Astrocyte (in vitro differentiated cells and primary cell): ENCODE measurements at regions not wholly inside any gene's neighbourhood (a gene's known extent, or its start where the extent isn't known, plus 50 kb on each side); places are given as distances from the start of the nearest gene placed in this dataset.

Experiments
- DNase-seq: peaks from one replicate; pipeline ENCODE4 v3.0.0-alpha.2; 2010; ENCODE audit warnings: low read depth
- FAIRE-seq: peaks from 2 replicates; lab custom pipeline; 2011; peaks lifted over from hg19 to GRCh38; lab: Jason Lieb, UNC
- H2AFZ ChIP-seq: 2 replicates; pipeline ENCODE4 v1.6.0; 2012; ENCODE audit warnings: low read depth, low read length, inconsistent platforms
- H3K27ac ChIP-seq: 2 replicates; pipeline ENCODE4 v1.5.1; 2011; ENCODE audit warnings: low read depth, low read length, inconsistent platforms
- H3K27me3 ChIP-seq: 2 replicates; pipeline ENCODE4 v1.6.0; 2011; ENCODE audit warnings: low read length, inconsistent platforms; ENCODE audit not compliant: insufficient read depth
- H3K36me3 ChIP-seq: 2 replicates; pipeline ENCODE4 v1.5.1; 2011; ENCODE audit warnings: low read length, inconsistent platforms; ENCODE audit not compliant: insufficient read depth
- H3K4me1 ChIP-seq: 2 replicates; pipeline ENCODE4 v1.5.1; 2011; ENCODE audit warnings: low read length, inconsistent platforms; ENCODE audit not compliant: insufficient read depth
- H3K4me2 ChIP-seq: 2 replicates; pipeline ENCODE4 v1.6.0; 2012; ENCODE audit warnings: low read length, inconsistent platforms
- H3K4me3 ChIP-seq: 2 replicates; pipeline ENCODE4 v1.5.1; 2011; ENCODE audit warnings: low read depth, mild to moderate bottlenecking, low read length, inconsistent platforms; ENCODE audit not compliant: insufficient read depth
- H3K79me2 ChIP-seq: 2 replicates; pipeline ENCODE4 v1.6.0; 2012; ENCODE audit warnings: mild to moderate bottlenecking, low read length, inconsistent platforms; ENCODE audit not compliant: insufficient read depth
- H3K9ac ChIP-seq: 2 replicates; pipeline ENCODE4 v1.6.0; 2012; ENCODE audit warnings: mild to moderate bottlenecking, low read length, inconsistent platforms
- H3K9me3 ChIP-seq: 2 replicates; pipeline ENCODE4 v1.5.1; 2012; ENCODE audit warnings: low read depth, mild to moderate bottlenecking, low read length, inconsistent platforms; ENCODE audit not compliant: insufficient read depth
- H4K20me1 ChIP-seq: 2 replicates; pipeline ENCODE4 v1.6.0; 2012; ENCODE audit warnings: low read length, inconsistent platforms; ENCODE audit not compliant: insufficient read depth
- H3K27ac Mint-ChIP-seq: one replicate; pipeline ENCODE4 v1.8.0; 2021; ENCODE audit warnings: mild to moderate bottlenecking, mixed read lengths; ENCODE audit not compliant: unreplicated experiment
- H3K27me3 Mint-ChIP-seq: one replicate; pipeline ENCODE4 v1.8.0; 2021; ENCODE audit warnings: low read depth, mixed read lengths; ENCODE audit not compliant: unreplicated experiment
- H3K36me3 Mint-ChIP-seq: one replicate; pipeline ENCODE4 v1.8.0; 2021; ENCODE audit warnings: low read depth, mixed read lengths; ENCODE audit not compliant: unreplicated experiment
- H3K4me1 Mint-ChIP-seq: one replicate; pipeline ENCODE4 v1.8.0; 2021; ENCODE audit warnings: low read depth, mixed read lengths; ENCODE audit not compliant: unreplicated experiment
- H3K4me3 Mint-ChIP-seq: one replicate; pipeline ENCODE4 v1.8.0; 2021; ENCODE audit warnings: mild to moderate bottlenecking, moderate library complexity, mixed read lengths; ENCODE audit not compliant: unreplicated experiment
- H3K9me3 Mint-ChIP-seq: one replicate; pipeline ENCODE4 v1.8.0; 2021; ENCODE audit warnings: mild to moderate bottlenecking, mixed read lengths; ENCODE audit not compliant: unreplicated experiment
- EZH2 ChIP-seq: IDR thresholded peaks from 2 replicates; pipeline ENCODE4 v1.6.1; 2012; ENCODE audit warnings: mild to moderate bottlenecking, low read length, inconsistent platforms; ENCODE audit not compliant: insufficient read depth
- TF ChIP-seq, protein P1 (sequence below): IDR thresholded peaks from 2 replicates; pipeline ENCODE4 v1.5.1; 2011; ENCODE audit warnings: low read depth, mild to moderate bottlenecking, inconsistent platforms, low read length, moderate library complexity; ENCODE audit not compliant: insufficient read depth

GRCh38 chr2:64847930-64848329 lies 141.3 kb upstream of the SLC1A4 start:
- Mint-ChIP-seq H3K9me3 (peaks cover 2% of the 10 kb centered on the region), H3K27ac (no peak overlapping the region), H3K4me1 (no peaks in the 10 kb centered on the region), H3K4me3 (no peak overlapping the region), H3K27me3 (peaks cover 10% of the 10 kb centered on the region), H3K36me3 (no peaks in the 10 kb centered on the region)
- Histone ChIP-seq H3K36me3 (no peaks in the 10 kb centered on the region), H3K4me1 (no peaks in the 10 kb centered on the region), H3K27me3 (no peaks in the 10 kb centered on the region), H4K20me1 (no peaks in the 10 kb centered on the region), H2AFZ (no peak overlapping the region), H3K79me2 (no peaks in the 10 kb centered on the region), H3K27ac (no peak overlapping the region), H3K4me2 (no peak overlapping the region), H3K9me3 (no peaks in the 10 kb centered on the region), H3K4me3 (no peak overlapping the region), H3K9ac (no peak overlapping the region)
- TF ChIP-seq EZH2: no peak
- TF ChIP-seq, protein P1, sequence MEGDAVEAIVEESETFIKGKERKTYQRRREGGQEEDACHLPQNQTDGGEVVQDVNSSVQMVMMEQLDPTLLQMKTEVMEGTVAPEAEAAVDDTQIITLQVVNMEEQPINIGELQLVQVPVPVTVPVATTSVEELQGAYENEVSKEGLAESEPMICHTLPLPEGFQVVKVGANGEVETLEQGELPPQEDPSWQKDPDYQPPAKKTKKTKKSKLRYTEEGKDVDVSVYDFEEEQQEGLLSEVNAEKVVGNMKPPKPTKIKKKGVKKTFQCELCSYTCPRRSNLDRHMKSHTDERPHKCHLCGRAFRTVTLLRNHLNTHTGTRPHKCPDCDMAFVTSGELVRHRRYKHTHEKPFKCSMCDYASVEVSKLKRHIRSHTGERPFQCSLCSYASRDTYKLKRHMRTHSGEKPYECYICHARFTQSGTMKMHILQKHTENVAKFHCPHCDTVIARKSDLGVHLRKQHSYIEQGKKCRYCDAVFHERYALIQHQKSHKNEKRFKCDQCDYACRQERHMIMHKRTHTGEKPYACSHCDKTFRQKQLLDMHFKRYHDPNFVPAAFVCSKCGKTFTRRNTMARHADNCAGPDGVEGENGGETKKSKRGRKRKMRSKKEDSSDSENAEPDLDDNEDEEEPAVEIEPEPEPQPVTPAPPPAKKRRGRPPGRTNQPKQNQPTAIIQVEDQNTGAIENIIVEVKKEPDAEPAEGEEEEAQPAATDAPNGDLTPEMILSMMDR: no peak
- DNase-seq (no peak), FAIRE-seq (no peak)

GRCh38 chr2:64848363-64848762 lies 140.8 kb upstream of the SLC1A4 start:
- no peak overlapping the region for H3K27ac Mint-ChIP-seq
- Histone ChIP-seq H3K9me3 (no peaks in the 10 kb centered on the region), H4K20me1 (no peaks in the 10 kb centered on the region), H3K79me2 (no peaks in the 10 kb centered on the region), H3K9ac (no peak overlapping the region), H3K4me1 (no peaks in the 10 kb centered on the region), H2AFZ (no peak overlapping the region), H3K27me3 (no peaks in the 10 kb centered on the region), H3K4me3 (no peak overlapping the region), H3K36me3 (no peaks in the 10 kb centered on the region), H3K4me2 (no peak overlapping the region), H3K27ac (no peak overlapping the region)
- peaks cover 2% of the 10 kb centered on the region for H3K9me3 Mint-ChIP-seq
- no peak overlapping the region for H3K4me3 Mint-ChIP-seq
- no peaks in the 10 kb centered on the region for H3K36me3 Mint-ChIP-seq
- TF ChIP-seq, protein P1: no peak
- TF ChIP-seq EZH2: no peak
- peaks cover 10% of the 10 kb centered on the region for H3K27me3 Mint-ChIP-seq
- no peak for FAIRE-seq
- no peak for DNase-seq
- H3K4me1 Mint-ChIP-seq: no peaks in the 10 kb centered on the region

DNA sequence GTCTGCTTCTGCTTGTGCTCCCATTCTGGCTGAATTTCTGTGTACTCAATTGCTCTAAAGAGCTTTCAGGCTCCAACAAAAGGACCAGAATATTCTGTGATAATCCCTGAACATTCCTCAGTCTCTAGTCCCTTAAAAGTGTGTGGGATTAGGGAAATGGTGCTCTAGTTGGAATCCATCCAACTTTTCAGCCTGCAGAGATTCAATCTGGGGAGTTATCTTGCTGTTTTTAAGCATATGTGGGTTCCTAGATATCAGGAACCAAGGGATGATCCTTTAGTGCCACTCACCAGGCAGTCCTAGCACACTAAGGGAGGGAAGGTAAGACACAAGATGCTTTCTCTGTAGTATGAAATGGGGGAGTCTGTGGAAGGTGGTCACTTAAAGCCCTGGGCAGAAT lies 140.3 kb upstream of the SLC1A4 start:
- no peaks in the 10 kb centered on the region for H3K36me3 Mint-ChIP-seq
- no peak overlapping the region for H3K27ac Mint-ChIP-seq
- H3K27me3 ChIP-seq: no peaks in the 10 kb centered on the region
- DNase-seq: no peak
- no peaks in the 10 kb centered on the region for H3K9me3 ChIP-seq
- H3K4me1 Mint-ChIP-seq: no peaks in the 10 kb centered on the region
- H2AFZ ChIP-seq: no peak overlapping the region
- no peak for TF ChIP-seq EZH2
- TF ChIP-seq, protein P1: no peak
- H3K4me3 ChIP-seq: no peak overlapping the region
- peaks cover 2% of the 10 kb centered on the region for H3K9me3 Mint-ChIP-seq
- H3K79me2 ChIP-seq: no peaks in the 10 kb centered on the region
- no peaks in the 10 kb centered on the region for H4K20me1 ChIP-seq
- no peak overlapping the region for H3K27ac ChIP-seq
- no peak overlapping the region for H3K4me3 Mint-ChIP-seq
- H3K4me2 ChIP-seq: no peak overlapping the region
- H3K9ac ChIP-seq: no peak overlapping the region
- no peak for FAIRE-seq
- no peaks in the 10 kb centered on the region for H3K4me1 ChIP-seq
- H3K36me3 ChIP-seq: no peaks in the 10 kb centered on the region
- peaks cover 10% of the 10 kb centered on the region for H3K27me3 Mint-ChIP-seq
